GM12875 (cell line): ENCODE measurements at regions not wholly inside any gene's neighbourhood (a gene's known extent, or its start where the extent isn't known, plus 50 kb on each side); places are given as distances from the start of the nearest gene placed in this dataset.

ENCODE experiments used
- H3K4me3 ChIP-seq: one replicate; pipeline ENCODE4 v1.5.1; 2011; ENCODE audit warnings: low read depth, low read length, control low read depth
- TF ChIP-seq, protein P1 (sequence below): IDR thresholded peaks from 2 replicates; pipeline ENCODE4 v1.5.1; 2011; ENCODE audit warnings: low read depth, mild to moderate bottlenecking, control low read depth, inconsistent platforms, low read length, moderate library complexity, borderline replicate concordance; ENCODE audit not compliant: insufficient read depth

DNA sequence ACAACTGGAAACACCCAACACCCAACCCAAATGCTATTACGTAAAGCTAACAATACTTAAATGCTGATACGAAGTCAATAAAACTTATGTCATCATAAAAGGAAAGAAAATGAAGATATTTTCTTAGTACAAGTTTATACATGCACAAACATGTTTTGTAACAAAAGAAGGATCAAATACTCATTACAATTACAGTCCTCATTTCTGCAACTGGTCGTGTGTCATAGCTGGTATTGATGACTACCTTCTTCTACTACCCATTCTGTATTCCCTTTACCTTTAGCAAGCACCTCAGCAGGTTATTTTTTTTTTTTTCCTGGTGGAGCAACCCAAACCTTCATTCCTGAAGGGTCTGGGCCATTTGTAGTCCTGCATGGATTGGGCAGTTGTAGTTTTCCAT, 1298.5 kb downstream of the SUCLG1 start:
- TF ChIP-seq, protein P1, sequence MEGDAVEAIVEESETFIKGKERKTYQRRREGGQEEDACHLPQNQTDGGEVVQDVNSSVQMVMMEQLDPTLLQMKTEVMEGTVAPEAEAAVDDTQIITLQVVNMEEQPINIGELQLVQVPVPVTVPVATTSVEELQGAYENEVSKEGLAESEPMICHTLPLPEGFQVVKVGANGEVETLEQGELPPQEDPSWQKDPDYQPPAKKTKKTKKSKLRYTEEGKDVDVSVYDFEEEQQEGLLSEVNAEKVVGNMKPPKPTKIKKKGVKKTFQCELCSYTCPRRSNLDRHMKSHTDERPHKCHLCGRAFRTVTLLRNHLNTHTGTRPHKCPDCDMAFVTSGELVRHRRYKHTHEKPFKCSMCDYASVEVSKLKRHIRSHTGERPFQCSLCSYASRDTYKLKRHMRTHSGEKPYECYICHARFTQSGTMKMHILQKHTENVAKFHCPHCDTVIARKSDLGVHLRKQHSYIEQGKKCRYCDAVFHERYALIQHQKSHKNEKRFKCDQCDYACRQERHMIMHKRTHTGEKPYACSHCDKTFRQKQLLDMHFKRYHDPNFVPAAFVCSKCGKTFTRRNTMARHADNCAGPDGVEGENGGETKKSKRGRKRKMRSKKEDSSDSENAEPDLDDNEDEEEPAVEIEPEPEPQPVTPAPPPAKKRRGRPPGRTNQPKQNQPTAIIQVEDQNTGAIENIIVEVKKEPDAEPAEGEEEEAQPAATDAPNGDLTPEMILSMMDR: no peak
- H3K4me3 ChIP-seq: no peak overlapping the region

DNA sequence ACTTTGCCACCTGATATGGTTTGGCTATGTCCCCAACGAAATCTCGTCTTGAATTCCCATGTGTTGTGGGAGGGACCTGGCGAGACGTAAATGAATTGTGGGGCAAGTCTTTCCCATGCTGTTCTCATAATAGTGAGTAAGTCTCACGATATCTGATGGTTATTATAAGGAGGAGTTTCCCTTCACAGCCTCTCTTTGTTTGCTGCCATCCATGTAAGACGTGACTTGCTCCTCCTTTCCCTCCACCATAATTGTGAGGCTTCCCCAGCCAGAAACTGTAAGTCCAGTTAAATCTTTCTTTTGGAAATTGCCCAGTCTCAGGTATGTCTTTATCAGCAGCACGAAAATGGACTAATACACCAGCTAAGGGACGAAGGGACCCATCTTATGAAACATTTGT, 1303.3 kb downstream of the SUCLG1 start:
- TF ChIP-seq, protein P1: no peak

DNA sequence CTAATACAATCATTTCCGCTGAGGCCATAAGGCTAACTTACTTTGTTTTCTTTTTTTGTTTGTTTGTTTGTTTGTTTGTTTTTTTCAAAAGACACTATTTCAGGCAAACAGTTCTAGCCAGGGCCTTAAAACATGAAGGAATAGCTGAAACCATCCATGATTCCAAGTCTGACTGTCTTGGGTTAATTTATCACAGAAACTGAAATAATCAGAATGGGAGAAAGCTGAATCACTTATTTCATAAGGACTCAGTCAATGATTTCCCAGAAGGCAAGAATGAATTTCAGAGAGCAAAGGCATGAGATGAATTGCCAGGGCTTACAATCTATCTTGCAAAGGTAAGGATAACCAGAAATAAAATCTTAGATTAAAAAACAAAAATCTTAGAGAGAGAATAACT, 1315.1 kb downstream of the SUCLG1 start:
- no peak overlapping the region for H3K4me3 ChIP-seq
- TF ChIP-seq, protein P1: no peak

More for the DNA sequence above, 1303.3 kb downstream of the SUCLG1 start:
- H3K4me3 ChIP-seq: no peak overlapping the region

DNA sequence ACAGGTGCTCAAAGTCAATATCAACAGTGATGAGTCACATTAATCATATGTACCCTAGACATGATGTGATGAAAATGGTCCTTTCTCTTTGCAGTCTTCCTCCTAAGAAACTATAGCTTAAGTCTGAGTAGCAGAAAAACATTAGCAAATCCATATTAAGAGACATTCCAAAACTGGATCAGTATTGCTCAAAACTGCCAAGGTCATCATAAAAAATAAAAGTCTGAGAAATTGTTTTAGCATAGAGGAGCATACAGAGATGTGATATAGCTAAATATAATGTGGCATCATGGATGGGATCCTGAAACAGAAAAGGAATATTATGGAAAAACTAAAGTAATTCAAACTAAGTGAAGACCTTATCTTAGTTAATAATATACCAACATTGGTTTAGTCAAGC, 1316.1 kb downstream of the SUCLG1 start:
- TF ChIP-seq, protein P1: no peak
- no peak overlapping the region for H3K4me3 ChIP-seq

DNA sequence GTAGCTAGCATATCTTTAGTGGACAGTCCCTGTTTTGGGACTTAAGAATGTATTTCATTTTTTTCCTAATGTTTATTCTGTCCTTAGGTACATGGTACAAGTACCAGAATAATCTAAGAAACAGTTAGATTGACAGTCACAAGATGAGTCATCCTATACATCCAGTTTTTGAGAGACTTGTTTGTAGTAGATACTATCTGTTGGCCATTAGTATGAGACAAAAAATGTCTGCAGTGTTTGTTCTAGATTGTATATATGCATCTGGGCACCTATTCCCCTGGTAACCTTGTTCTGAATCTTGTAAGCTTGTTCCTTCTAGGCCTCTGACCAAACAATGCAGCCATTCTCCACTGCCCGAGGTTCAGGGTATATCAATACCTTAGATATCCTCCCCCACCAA, 1343.5 kb downstream of the SUCLG1 start:
- H3K4me3 ChIP-seq: no peak overlapping the region
- TF ChIP-seq, protein P1: no peak

DNA sequence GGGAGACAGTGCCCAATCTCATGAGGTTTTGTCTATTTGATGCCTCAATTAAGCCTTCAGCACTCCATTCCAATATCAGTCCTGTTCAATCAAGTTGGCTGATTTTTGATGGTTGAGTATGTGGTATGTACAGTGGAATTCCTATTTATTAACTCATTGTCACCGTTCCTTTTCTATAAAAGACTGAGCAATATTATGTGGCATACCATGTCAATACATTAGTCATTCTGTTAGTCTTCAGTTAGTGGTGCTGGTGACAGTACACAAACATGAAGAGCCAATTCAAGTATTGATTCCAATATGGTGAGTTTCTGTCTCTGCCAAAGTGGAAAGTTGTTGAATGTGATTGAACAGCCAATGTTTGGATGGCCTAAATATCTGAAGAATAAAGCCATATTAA, 1343.9 kb downstream of the SUCLG1 start:
- H3K4me3 ChIP-seq: no peak overlapping the region
- TF ChIP-seq, protein P1: no peak

DNA sequence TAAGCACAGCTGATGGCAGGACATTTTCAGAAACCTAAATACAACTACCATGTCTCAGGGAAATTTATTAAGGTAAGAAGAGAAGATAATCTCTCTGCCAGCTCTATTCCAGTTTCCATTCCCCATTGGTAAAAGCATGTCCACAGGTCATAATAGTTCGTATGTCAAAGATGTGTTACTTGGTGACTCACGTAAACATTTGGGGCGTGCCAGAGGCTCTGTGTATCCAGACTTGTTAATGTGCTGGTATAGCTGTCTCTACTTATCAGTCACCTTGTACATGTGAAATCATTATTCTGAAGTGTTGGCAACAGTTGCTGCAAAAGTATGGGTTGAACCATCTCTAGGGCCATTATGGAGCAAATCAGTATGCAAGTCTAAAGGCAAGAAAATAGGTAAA, 1345.1 kb downstream of the SUCLG1 start:
- TF ChIP-seq, protein P1: no peak
- no peak overlapping the region for H3K4me3 ChIP-seq
